HG02852 (cell line): ENCODE measurements at regions not wholly inside any gene's neighbourhood (a gene's known extent, or its start where the extent isn't known, plus 50 kb on each side); places are given as distances from the start of the nearest gene placed in this dataset.

ENCODE experiments used
- ATAC-seq: cut with Tn5 transposase; IDR thresholded peaks from one replicate; pipeline ENCODE4 v1.9.1; 2021; ENCODE audit warnings: mild to moderate bottlenecking, moderate library complexity; ENCODE audit not compliant: unreplicated experiment

DNA sequence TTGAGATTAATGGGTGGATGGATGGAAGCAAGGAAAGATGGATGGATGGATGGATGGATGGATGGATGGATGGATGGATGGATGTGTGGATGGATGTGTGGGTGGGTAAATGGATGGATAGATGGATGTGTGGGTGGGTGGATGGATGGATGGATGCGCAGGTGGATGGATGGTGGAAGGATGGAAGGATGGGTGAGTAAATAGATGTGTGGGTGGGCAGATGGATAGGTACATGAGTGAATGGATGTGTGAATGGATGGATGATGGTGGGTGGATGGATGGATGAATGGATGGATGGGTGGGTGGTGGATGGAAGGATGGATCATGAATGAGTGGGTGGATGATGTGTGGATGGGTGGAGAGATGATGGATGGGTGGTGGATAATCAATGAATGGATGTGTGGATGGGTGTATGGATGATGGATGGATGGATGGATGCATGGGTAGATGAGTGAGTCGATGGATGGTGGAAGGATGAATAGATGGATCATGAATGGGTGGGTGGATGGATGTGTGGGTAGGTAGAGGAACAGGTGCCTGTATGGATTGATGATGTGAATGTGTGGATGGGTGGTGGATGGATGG is 375.2 kb downstream of the BRD1 start:
- ATAC-seq: no peak

DNA sequence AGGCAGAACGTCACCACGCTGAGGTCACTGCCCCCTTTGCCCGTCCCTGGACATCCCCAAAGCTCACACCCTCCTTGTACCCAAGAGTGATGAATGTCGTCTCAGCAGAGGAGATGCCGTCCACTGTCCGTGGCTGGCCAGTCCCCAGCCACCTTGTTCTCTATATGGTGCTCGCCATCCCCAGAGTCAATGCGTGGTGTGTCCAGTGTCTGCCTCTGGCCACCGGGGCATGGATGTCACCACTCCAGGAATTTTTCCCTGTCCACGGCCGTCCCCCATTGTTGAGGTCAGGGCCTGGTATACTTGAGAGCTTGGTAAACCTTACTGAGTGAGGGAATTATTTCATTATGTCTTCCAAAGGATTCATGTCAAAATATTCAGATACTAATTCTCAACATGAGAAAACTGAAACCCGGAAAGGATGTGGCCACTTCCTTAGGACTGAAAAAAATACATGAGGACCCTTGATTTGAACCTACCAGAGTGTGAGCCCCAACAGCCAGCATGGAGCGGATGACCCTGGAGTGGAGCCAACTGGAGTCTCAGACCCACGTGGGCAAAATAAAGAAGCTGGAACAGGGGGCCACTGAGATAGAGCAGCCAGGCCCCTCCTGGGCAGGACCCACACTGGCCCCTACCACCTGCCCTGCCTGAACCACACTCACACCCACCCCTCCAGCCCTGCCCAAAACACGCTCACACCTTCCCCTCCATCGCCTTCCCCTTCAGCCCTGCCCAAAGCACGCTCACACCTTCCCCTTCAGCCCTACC is 376.4 kb downstream of the BRD1 start:
- no peak for ATAC-seq

DNA sequence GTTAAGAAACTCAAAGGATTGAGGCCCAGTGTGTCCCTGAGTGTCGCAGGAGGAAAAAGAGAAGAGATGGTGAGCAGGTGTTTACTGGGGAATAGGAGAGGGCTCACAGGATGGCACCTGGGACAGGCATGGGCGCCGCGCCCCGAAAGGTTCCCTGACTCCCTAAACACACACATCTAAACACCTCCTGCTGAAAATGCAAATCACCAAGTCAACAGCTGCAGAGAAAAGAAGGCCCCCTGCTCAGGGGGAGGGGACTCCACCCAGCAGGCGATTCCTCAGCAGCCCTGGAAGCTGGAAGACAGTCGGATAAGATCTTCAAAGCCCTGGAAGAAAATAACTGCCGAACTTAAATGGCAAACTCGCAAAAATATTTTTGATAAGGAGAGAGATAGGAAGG is 377.2 kb downstream of the BRD1 start:
- ATAC-seq: no peak

DNA sequence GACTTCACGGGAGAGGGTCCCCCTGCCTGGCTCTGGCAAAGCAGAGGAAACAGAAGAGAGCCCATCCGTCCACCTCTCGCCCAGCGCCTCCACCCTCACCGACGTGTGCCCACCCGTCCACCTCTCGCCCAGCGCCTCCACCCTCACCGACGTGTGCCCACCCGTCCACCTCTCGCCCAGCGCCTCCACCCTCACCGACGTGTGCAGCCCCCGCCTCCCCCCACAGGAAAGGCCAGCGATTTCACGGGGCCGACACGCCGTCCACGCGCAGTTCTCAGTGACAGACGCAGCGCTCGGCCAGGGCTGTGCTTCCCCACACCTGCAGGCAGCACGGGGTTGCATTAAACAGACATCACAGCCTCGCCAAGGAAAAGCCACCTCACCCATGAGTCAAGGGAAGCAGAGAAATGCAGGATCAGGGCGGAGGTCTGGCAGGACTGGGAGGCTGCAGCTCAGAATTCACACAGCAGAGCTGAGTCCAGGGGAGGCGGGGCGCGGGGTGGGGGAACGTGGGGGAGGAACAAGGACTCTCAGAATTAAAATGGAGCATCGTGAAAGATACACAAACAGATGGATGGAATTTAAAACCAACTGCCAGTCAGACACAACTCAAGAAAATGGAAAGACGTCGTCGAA is 377.7 kb downstream of the BRD1 start:
- no peak for ATAC-seq

DNA sequence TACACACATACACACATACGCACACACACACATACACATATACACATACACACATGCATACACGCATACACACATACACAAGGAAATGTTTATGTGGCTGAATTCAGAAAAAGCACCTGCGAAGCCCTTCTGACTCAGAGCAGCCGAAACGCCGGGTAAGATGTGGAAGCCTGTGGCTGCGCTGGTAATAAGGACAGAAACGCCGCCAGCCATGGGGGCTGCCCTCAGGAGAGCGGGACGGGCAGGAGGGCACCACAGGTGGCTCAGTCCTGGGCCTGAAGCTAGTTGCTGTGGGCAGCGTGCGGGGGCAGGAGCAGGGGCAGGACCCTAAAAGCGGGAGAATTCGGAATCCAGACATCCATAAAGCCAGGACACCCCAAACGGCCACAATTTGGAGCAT is 378.3 kb downstream of the BRD1 start:
- no peak for ATAC-seq

DNA sequence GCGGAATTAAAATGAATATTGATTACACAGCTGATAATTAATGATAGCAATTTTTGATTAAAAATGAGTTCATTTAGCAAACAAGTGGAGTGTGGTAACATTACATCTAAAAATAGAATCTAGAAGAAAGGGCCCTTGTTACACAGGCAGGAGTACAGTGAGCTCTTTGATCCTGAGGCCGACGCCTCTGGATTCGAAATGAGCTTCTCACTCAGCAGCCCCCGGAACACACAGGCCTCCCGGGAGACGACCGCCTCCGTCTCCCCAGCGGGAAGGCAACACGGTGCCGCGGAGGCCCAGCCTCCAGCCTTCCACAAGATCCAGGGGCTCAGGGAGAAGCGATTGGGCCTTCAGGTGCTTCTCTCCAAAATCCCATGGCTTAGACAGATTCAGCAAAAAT is 379.1 kb downstream of the BRD1 start:
- ATAC-seq: no peak

DNA sequence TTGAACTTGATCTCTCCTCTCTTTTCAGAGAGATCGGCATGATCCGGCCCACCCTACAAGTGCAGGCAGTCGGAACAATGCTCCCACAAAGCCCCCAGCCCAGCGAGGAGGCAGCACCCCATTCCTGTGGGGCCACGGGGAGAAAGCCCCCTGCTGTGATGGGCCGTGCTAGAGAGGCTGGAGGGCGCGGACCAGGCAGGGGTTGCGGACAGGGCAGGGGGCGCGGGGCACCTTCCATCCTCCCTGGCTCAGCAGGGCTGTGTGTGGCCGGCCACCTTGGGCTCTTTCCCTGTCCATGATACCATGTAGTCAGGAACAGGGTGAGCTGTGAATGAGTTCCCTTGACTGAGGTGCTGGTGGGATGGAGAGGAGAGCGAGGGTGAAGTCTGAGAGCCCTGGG is 379.8 kb downstream of the BRD1 start:
- ATAC-seq: no peak

DNA sequence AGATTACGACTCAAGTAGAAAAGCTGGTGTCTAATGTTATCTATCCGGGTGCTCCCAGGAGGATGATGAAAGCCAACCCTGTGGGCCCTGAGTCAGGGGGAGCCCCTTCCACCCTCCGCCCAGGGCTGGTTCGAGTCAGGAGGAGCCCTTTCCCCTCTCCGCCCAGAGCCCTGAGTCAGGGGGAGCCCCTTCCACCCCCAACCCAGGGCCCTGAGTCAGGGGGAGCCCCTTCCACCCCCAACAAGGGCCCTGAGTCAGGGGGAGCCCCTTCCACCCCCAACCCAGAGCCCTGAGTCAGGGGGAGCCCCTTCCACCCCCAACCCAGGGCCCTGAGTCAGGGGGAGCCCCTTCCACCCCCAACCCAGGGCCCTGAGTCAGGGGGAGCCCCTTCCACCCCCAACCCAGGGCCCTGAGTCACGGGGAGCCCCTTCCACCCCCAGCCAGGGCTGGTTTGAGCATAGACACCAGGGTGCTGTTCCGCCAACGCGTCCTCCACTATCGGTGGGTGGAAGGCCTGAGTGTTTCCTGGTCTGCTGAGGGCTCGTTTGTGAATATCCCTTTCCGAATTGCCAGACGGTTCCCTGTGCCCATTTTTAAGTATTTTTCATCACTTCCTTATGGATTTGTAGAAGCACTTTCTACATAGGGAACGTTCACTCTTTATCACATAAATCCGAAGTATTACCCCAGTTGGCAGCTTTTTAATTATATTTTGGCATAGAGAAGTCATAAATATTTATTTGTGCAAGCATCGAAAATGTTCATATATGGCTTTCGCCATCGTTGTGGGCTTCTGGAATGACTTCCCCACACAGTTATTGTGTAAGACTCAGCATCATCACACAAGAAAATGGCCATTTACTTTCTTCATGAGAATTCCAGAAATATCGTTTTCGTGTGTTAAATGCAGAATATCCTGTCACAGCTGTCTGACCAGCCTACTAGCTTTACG is 380.6 kb downstream of the BRD1 start:
- no peak for ATAC-seq

DNA sequence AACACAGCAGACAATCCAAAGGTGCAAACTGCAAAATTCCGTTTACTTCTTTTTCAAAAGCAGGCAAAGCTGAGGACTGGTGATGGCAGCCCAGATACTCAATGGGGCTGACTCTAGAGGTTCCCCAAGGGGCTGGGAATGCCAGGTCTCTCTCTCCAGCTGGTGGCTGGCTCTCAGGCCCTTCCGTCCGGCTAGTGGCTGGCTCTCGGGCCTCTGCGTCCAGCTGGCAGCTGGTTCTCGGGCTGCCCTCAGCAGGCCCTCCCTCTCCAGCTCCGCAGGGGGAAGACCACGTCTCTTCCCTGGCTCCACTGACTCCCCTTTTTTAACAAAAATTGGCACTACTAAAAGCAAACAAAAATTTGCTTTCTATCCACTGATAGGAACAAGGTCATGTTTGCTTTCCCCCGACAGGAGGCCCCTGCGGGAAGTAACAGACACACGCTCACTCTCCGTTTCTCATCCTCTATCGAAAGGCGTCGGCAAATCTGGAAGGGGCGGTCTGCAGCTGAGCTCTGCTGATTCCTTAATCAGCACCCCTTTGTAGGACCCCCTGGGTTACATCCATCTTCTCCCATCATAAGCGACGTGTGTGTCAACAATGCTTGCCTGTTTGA is 381.4 kb downstream of the BRD1 start:
- no peak for ATAC-seq

DNA sequence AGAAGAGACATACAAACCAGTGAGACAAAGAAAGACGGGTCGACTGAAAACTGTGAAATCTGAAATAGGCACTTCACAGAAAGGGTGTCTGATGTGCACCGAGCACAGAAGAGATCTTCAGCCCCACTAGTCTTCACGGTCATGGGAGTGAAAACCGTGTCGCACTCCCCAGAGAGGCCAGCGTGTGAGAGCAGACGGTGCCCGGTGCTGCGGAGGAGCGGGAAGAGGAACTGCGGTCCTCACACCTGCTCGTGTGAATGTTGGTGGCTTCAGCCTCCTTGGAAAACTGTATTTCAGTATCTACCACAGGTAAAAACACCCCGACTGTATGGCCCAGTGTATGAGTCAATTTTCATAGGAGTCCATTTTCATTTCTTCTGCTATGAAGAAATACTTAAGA is 382.9 kb downstream of the BRD1 start:
- no peak for ATAC-seq

DNA sequence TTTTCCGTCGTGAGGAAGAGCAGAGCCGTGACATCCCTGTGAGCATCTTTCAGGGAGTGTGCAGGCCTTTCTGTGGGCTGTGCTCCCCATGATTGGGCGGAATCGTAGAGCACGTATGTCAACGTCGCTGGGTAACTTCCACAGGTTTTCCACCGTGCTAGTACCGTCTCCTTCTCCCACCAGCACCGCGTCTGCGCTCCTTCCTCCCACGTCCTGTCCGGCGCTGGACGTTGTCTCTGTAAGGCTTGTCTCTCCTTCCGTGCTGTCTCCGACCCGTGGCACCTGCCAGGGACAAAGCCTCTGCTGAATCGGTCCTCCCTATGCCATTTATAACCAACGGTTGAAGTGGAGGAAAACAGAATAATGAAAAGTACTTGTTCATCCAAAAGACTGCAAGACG is 386.7 kb downstream of the BRD1 start:
- ATAC-seq: no peak

DNA sequence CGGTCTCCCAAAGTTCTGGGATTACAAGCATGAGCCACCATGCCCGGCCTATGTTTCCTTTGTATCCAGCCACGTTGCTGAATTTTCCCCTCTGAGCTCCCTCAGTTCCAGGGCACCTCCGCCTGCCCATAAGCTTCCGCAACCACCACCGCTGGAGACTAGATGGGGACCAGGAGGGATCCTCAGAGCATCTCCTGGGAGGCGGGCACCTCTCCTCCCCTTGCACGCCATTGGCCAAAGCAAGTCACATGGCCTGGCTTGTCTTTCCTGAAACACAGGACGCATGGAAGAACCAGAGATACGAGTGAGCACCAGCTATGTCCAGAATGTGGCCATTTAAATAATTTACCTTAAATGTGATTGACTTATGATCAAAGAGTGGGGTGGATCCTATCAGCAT is 388.3 kb downstream of the BRD1 start:
- no peak for ATAC-seq

DNA sequence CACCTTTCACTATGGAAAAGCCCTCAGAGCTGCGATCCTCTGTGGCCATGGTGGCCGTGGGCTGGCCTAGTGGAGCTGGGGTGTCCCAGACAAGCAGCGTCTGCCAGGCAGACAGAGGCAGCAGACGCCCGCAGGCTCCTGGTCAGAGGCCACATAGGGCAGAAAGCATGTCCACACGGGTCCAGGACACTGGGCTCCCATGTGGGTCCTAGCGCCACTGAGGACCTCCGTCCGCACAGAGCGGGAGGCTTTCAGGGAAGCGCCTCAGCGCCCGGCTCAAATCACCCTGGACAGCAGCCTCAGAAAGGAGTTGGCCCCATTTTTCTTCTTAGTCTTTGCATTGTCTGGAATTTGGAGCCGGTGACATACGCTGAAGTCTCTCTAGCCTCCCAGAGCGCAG is 389.7 kb downstream of the BRD1 start:
- ATAC-seq: no peak

DNA sequence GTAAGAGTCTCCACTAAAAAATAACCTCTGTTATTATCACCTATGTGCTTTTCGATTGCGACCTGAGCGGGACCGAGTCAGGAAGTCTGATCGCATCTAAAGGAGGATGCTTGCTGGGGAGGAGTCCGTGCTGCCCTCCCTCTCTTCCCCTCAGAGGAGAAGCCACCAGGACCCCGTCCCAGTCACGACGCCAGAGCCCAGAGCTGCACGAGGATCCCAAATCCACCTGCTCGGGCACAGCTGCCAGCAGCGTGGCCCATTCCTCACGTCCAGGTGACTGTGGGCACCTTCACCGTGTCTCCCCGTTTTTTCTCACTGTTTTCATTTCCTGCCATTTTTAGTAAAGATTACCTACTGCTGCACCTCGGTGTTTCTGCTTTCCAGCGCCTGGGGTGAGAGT is 390.3 kb downstream of the BRD1 start:
- ATAC-seq: no peak

DNA sequence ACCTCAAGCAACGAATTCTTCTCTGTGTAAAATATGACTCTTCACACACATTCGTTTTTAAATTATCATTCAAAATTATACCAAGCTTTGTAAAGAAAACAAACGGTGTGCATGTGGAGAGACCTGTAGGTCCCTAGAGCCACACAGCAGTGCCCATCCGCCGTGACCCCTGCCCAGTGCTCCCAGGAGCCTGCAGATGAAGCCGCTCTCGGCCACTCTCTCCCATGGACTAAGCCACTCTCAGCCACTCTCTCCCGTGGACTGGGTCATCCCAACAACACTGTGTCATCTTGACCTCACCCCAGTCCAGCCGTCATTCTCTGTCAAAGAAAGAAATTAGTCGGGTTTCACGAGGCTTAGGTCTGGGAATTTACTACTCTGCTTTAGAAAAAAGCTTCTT is 391.6 kb downstream of the BRD1 start:
- no peak for ATAC-seq

DNA sequence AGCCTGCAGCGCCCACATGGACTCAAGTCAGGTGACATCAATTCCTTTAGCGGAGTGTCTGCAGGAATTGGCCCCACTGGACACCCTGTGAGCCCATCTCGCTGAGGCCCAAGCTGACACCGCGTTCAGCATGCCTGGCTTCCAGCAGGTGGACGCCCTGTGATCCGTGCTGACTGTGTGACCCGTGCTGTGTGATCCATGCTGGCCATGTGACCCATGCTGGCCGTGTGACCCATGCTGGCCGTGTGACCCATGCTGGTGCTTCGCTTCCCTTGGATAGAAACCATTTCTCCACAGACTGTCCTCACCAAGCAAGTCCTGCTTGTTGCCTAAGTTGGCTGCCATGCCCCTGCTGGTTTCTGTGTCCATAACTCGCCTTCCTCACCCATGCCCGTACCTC is 392.1 kb downstream of the BRD1 start:
- no peak for ATAC-seq

DNA sequence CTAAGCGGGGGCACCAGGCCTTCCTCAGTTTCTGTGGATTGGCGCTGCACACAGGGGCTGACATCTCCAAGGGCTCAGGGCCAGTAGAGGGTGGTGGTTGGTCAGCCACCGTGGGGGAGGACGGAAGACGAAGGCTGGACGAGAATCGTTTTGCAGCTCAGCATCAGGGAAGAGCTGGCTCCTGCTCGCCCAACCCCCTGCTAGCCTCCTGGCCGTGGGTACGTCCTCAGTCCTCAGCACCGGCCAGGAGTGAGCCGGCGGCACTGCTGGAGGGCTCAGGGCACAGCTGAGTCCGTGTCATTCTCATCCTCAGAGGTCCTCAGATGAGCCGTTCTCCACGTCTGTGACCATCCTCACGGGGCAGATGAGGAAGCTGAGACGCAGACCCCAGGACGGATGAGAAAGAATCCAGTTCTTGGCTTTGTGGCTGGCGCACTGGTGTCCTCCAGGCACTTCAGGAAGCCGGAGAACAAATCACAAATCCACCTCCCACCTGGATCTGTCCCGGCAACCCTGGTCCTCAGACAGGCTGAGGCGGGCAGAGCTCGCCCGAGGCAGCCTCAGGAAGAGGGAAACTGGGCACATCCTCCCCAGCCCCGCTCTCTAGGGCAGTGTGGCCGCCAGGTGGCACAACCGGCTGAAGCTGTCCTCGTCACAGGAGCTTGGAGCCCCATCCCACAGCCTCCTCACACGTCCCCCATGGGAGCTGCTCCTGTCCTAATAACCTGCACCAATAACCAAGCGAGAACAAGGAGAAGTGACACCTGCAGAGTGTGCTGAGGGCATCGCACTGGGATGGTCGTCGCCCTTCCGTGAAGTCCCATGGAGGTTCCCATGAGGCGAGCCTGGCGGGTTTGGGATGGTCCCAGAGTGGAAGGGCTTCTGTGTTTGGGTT is 393.7 kb downstream of the BRD1 start:
- ATAC-seq: no peak

DNA sequence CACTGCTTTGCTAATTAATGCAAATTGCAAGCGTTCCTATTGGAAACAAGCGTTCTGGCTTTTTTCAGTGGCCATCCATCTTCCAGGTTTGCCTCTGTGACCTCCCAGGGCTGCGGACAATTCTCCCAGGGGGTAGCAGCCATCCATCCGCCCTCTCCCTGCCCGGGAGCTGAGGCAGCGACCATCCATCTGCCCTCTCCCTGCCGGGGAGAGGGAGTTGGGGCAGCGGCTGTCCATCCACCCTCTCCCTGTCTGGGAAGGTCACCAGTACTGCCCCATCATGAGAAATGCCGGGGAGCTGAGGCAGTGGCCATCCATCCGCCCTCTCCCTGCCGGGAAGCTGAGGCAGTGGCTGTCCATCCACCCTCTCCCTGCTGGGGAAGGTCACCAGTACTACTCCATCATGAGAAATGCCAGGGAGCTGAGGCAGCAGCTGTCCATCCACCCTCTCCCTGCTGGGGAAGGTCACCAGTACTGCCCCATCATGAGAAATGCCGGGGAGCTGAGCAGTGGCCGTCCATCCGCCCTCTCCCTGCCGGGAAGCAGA is 394.7 kb downstream of the BRD1 start:
- no peak for ATAC-seq

DNA sequence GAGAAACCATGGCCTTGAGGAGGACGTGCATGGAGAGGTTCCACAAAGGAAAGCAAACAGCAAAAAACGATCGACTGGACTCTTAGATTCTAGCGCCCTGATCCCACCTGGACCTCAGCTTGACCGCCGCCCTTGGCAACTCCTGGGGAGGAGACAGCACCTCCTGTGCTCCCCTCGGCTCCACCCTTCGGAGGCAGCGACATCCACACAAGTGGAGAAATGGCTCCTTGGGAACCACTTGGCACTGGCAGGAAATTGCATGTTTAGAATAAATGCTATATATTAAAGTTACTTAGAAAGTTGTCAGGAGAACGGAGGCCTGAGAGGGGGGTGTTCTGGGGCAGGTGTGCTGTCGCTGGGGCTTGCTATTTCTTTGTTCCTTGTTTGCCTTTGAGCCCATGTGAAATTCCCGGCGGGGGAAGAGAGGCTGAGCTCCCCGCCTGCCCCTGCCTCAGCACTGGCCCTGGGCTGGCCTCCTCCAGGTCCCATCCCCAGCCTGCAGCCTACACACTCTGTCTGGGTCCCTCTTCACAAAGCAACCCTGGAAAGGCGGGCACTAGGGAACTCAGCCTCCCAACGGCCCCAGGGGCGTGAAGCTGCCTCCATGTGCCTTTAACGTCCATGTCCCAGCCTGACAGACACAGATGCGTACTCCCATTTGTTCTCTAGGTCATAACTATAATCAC is 395.3 kb downstream of the BRD1 start:
- no peak for ATAC-seq
